Gastrocnemius medialis (tissue), 4 donors: ENCODE measurements at regions not wholly inside any gene's neighbourhood (a gene's known extent, or its start where the extent isn't known, plus 50 kb on each side); places are given as distances from the start of the nearest gene placed in this dataset.

Experiments used
- ATAC-seq, 2 donors: fragments of 150-250 bp; one replicate each; pipeline ENCODE4 v1.9.1; 2016
- DNase-seq, 2 donors: peaks; one replicate each; pipeline ENCODE4 v3.0.0-alpha.2; 2019
- H3K27ac ChIP-seq, 4 donors: fragments of 200-600 bp; sonication (generic); 1 replicate in 1 of 4; 2 replicates in 3 of 4; pipeline ENCODE4 v1.5.1; 2016 to 2018; ENCODE audit warnings: mild to moderate bottlenecking in 2 of 4, moderate library complexity in 1 of 4
- H3K27me3 ChIP-seq, 3 donors: fragments of 200-600 bp; sonication (generic) in 2 of 3; 1 replicate in 1 of 3; 2 replicates in 2 of 3; pipeline versions ENCODE4 v1.5.1 to v1.6.0; 2016 to 2019; ENCODE audit warnings: mild to moderate bottlenecking in 1 of 3, moderate library complexity in 1 of 3
- H3K36me3 ChIP-seq, 2 donors: fragments of 200-600 bp; sonication (generic) in 1 of 2; one replicate each; pipeline ENCODE4 v1.5.1; 2017 to 2018
- H3K4me1 ChIP-seq, 2 donors: fragments of 200-600 bp; sonication (generic) in 1 of 2; one replicate each; pipeline ENCODE4 v1.5.1; 2016 to 2017; ENCODE audit warnings: mild to moderate bottlenecking in 2 of 2
- H3K4me3 ChIP-seq, 4 donors: fragments of 200-600 bp; sonication (generic) in 3 of 4; 1 replicate in 1 of 4; 2 replicates in 3 of 4; pipeline ENCODE4 v1.5.1; 2016 to 2019; ENCODE audit warnings: mild to moderate bottlenecking in 2 of 4
- H3K9me3 ChIP-seq, 3 donors: fragments of 200-600 bp; sonication (generic) in 2 of 3; 1 replicate in 1 of 3; 2 replicates in 2 of 3; pipeline ENCODE4 v1.5.1; 2016 to 2019
- POLR2A ChIP-seq, 2 donors: fragments of 450-650 bp; IDR thresholded peaks; one replicate each; pipeline ENCODE4 v1.6.1; 2017; ENCODE audit warnings: antibody characterized with exemption in 2 of 2, mild to moderate bottlenecking in 2 of 2, moderate library complexity in 2 of 2
- in situ Hi-C, 4 donors: fragments of 200-750 bp; cut with MboI; loops; one replicate each; pipeline versions ENCODE4 v1.15.0 to v1.8.0; 2017; ENCODE audit warnings: low sequenced_read_pairs in 4 of 4
- intact Hi-C: fragments of 100-400 bp; cut with DNase I; formaldehyde crosslinking; loops from one replicate; pipeline ENCODE4 v1.15.1; 2023; ENCODE audit warnings: low total_unique reads
- TF ChIP-seq, protein P1 (sequence below), 5 experiments: fragments of 450-650 bp in 3 of 5; fragments of 200-600 bp in 2 of 5; sonication (generic) in 2 of 5; IDR thresholded peaks in 4 of 5; conservative IDR thresholded peaks in 1 of 5; 1 replicate in 4 of 5; 2 replicates in 1 of 5; pipeline ENCODE4 v1.5.1; 2016 to 2019; ENCODE audit warnings: antibody characterized with exemption in 5 of 5, mild to moderate bottlenecking in 3 of 5, moderate library complexity in 3 of 5

DNA sequence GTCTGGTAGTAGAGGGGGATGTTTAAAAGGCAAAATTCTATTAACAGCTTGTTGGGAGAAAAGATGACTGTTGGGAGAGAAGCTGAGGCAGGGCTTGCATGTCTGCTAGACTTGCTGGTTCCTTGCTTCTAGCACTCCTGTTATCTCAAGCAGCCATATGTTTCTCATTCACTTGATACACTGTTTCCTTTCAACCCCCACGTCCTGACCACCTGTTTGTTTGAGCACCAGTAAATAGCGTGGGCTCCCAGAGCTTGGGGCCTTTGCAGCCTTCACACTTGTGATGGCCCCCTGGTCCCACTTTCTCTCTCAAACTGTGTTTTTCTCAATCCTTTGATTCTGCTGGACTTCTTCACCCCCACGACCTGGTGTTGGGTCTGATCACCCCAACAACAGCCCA, 111.7 kb upstream of the TMEM161B start:
- Histone ChIP-seq H3K9me3 (no peaks in the 10 kb centered on the region), H3K4me3 (no peak overlapping the region), H3K4me1 (peaks cover 0 to 10% of the 10 kb centered on the region in 2 donors), H3K27me3 (no peaks in the 10 kb centered on the region), H3K27ac (no peak overlapping the region), H3K36me3 (no peaks in the 10 kb centered on the region)
- TF ChIP-seq, protein P1, sequence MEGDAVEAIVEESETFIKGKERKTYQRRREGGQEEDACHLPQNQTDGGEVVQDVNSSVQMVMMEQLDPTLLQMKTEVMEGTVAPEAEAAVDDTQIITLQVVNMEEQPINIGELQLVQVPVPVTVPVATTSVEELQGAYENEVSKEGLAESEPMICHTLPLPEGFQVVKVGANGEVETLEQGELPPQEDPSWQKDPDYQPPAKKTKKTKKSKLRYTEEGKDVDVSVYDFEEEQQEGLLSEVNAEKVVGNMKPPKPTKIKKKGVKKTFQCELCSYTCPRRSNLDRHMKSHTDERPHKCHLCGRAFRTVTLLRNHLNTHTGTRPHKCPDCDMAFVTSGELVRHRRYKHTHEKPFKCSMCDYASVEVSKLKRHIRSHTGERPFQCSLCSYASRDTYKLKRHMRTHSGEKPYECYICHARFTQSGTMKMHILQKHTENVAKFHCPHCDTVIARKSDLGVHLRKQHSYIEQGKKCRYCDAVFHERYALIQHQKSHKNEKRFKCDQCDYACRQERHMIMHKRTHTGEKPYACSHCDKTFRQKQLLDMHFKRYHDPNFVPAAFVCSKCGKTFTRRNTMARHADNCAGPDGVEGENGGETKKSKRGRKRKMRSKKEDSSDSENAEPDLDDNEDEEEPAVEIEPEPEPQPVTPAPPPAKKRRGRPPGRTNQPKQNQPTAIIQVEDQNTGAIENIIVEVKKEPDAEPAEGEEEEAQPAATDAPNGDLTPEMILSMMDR (IDR thresholded peaks at IDR 0.05 in 4 of 5, conservative IDR thresholded peaks at IDR 0.05 in 1 of 5) = no peak
- no peak for TF ChIP-seq POLR2A (IDR thresholded peaks at IDR 0.05)
- in situ Hi-C loops = no loop called here
- DNase-seq (no peak), ATAC-seq (no peak)
- intact Hi-C loops = no loop called here

DNA sequence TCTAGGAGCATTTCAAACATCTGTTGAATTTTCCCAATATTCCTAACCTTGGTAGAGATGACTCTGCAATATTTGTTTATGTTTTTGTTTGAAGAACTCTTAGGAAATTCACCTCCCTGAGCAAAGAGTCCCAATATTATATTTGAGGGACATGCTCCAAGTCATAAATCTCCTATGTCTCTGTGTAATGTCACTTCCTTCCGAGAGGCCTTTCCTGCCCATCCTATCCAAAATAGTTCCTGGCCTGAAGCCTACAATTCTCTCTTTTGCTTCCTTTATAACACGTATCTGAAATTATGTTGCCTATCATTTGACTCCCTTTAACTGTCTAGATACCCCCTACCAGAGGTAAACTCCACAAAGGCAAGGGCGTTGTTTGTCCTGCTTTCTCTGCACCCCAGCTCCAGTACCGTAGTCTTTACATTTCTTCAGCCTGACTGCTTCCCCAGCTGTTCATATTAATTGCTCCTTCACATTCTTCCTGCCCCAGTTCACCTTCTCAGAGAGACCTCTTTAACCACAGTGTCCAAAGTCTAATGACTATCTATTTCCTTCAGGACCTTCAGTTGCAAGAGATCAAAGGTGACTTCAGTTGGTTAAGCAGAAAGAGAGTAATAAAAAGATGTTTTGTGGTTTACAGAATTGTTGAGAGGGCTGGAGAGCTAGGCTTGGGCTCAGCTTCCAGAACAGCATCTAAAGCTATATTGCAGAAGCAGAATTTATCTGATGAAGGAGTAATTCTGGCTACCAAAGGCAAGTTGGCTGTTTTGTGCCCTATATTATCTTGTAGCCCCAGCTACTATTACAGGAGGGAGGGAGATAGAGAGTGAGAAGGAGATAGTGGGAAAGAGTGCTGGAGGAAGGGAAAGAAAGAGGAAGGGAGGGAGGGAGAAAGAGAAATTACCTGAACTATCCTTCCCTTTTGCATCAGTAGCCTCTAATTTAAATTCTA, 109.3 kb upstream of the TMEM161B start:
- in situ Hi-C loops (no loop called here), intact Hi-C loops (no loop called here)
- Histone ChIP-seq H3K27me3 (no peaks in the 10 kb centered on the region), H3K36me3 (no peaks in the 10 kb centered on the region), H3K4me1 (peaks cover 0 to 10% of the 10 kb centered on the region in 2 donors), H3K9me3 (no peaks in the 10 kb centered on the region), H3K27ac (no peak overlapping the region), H3K4me3 (no peak overlapping the region)
- no peak for TF ChIP-seq POLR2A (IDR thresholded peaks at IDR 0.05)
- TF ChIP-seq, protein P1 (IDR thresholded peaks at IDR 0.05 in 4 of 5, conservative IDR thresholded peaks at IDR 0.05 in 1 of 5) = no peak
- DNase-seq (no peak), ATAC-seq (no peak)

DNA sequence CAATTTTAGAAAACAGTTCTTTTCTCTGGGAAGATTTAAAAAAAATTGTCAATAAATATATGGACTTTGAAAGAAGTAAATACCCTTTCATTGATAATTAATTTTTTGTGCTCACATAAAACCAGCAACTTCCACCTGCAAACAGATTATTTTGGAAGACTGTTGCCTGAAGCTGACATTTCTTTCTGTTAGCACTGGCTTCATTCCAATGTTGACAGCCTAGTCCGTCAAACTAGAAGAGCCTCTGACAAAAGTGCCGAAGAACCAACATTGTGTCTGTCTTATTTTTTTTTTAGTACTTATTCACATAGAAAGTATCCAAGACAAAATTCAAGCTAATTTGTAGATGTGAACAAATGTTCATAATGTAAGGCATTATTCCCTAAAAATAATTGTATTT, 108.6 kb upstream of the TMEM161B start:
- no peak for DNase-seq
- no peak for ATAC-seq
- Histone ChIP-seq H3K9me3 (no peaks in the 10 kb centered on the region), H3K36me3 (no peaks in the 10 kb centered on the region), H3K27ac (no peak overlapping the region), H3K4me3 (no peak overlapping the region), H3K27me3 (no peaks in the 10 kb centered on the region), H3K4me1 (peaks cover 0 to 10% of the 10 kb centered on the region in 2 donors)
- no peak for TF ChIP-seq POLR2A (IDR thresholded peaks at IDR 0.05)
- TF ChIP-seq, protein P1 (IDR thresholded peaks at IDR 0.05 in 4 of 5, conservative IDR thresholded peaks at IDR 0.05 in 1 of 5) = no peak
- in situ Hi-C loops (no loop called here), intact Hi-C loops (no loop called here)

DNA sequence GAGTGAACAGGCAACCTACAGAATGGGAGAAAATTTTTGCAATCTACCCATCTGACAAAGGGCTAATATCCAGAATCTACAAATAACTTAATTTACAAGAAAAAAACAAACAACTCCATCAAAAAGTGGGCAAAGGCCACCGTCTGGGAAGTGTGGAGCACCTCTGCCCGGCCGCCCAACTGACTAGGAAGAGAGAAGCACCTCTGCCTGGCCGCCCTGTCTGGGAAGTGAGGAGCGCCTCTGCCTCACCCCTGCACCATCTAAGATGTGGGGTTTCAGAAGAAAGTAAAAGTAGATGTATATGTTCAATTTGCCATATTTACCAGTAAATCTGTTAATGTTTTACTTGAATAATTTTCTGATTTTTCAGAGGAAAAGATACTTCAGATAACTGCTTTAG, 108.1 kb upstream of the TMEM161B start:
- in situ Hi-C loops (no loop called here), intact Hi-C loops (no loop called here)
- H3K4me3 ChIP-seq = no peak overlapping the region
- no peak for TF ChIP-seq POLR2A (IDR thresholded peaks at IDR 0.05)
- TF ChIP-seq, protein P1 (IDR thresholded peaks at IDR 0.05 in 4 of 5, conservative IDR thresholded peaks at IDR 0.05 in 1 of 5) = no peak
- no peaks in the 10 kb centered on the region for H3K27me3 ChIP-seq
- ATAC-seq (no peak), DNase-seq (no peak)
- no peaks in the 10 kb centered on the region for H3K36me3 ChIP-seq
- peaks cover 0 to 10% of the 10 kb centered on the region in 2 donors for H3K4me1 ChIP-seq
- H3K9me3 ChIP-seq = no peaks in the 10 kb centered on the region
- no peak overlapping the region for H3K27ac ChIP-seq
